ENCODE measurements at regions not wholly inside any gene's neighbourhood (a gene's known extent, or its start where the extent isn't known, plus 50 kb on each side); places are given as distances from the start of the nearest gene placed in this dataset.

DNA sequence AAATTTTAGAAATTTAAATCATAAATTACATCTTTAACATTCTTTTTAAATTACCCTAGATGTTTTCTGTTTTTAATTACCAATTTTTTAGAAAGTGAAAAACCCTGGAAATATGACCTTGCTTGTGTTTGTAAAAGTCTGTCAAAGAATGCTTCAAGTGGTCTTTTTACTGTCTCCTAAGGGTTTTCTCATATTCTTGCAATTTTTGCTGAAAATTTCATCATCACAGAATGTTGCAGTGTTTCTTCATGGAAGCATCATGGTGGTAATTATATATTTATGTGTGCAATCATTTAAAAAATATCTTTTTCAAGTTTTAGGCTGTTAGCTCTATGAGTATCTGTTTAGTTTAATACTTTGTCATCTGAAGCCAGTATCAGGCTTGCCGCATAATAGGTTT is 178.2 kb downstream of the HDGFL1 start:
- TF ChIP-seq POLR2A (IDR thresholded peaks at IDR 0.05), result no peak
- TF ChIP-seq, protein P1, sequence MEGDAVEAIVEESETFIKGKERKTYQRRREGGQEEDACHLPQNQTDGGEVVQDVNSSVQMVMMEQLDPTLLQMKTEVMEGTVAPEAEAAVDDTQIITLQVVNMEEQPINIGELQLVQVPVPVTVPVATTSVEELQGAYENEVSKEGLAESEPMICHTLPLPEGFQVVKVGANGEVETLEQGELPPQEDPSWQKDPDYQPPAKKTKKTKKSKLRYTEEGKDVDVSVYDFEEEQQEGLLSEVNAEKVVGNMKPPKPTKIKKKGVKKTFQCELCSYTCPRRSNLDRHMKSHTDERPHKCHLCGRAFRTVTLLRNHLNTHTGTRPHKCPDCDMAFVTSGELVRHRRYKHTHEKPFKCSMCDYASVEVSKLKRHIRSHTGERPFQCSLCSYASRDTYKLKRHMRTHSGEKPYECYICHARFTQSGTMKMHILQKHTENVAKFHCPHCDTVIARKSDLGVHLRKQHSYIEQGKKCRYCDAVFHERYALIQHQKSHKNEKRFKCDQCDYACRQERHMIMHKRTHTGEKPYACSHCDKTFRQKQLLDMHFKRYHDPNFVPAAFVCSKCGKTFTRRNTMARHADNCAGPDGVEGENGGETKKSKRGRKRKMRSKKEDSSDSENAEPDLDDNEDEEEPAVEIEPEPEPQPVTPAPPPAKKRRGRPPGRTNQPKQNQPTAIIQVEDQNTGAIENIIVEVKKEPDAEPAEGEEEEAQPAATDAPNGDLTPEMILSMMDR (IDR thresholded peaks at IDR 0.05), result no peak
- H3K27ac ChIP-seq, result no peak overlapping the region
- H3K4me3 ChIP-seq, result no peak overlapping the region
- ATAC-seq (no peak), DNase-seq (no peak)
- H3K36me3 ChIP-seq, result no peaks in the 10 kb centered on the region
- 0% methylated on average over 1 of the region's 1 CpG for WGBS (ENCODE audit: insufficient coverage, low coverage, low lambda C conversion rate, missing lambda C conversion rate)
- intact Hi-C loops (cut with DNase I), result no loop called here
- H3K9me3 ChIP-seq, result no peaks in the 10 kb centered on the region
- no peaks in the 10 kb centered on the region for H3K27me3 ChIP-seq
- H3K4me1 ChIP-seq, result no peaks in the 10 kb centered on the region

DNA sequence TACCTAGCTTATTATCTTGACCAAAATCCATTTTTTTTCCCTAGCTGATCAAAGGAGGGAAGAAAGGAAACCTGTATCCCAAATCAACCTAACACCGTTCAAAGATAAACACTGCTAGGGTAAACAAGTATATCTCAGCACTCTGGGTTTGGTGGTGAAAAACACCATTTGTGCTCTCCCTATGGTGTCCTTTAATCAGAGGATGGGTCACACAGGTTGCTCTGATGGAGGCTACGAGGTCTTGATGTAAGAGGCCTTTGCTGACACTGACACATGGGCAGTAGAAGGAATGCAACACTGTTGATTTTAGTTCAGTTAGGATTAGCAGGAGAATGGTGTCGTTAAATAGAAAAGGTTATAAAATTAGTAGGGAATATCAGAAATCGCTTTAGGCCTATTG is 179.3 kb downstream of the HDGFL1 start:
- Histone ChIP-seq H3K27ac (no peak overlapping the region), H3K36me3 (no peaks in the 10 kb centered on the region), H3K4me1 (no peaks in the 10 kb centered on the region), H3K27me3 (no peaks in the 10 kb centered on the region), H3K9me3 (no peaks in the 10 kb centered on the region), H3K4me3 (no peak overlapping the region)
- intact Hi-C loops (cut with DNase I), result no loop called here
- DNase-seq (no peak), ATAC-seq (no peak)
- TF ChIP-seq, protein P1 (IDR thresholded peaks at IDR 0.05), result no peak
- no peak for TF ChIP-seq POLR2A (IDR thresholded peaks at IDR 0.05)
- WGBS (ENCODE audit: insufficient coverage, low coverage, low lambda C conversion rate, missing lambda C conversion rate), result 28% methylated on average over 4 of the region's 4 CpGs

GRCh38 chr6:22749696-22750095 is 180.3 kb downstream of the HDGFL1 start:
- DNase-seq, result no peak
- WGBS (ENCODE audit: insufficient coverage, low coverage, low lambda C conversion rate, missing lambda C conversion rate), result 48% methylated on average over 3 of the region's 3 CpGs
- H3K4me1 ChIP-seq, result no peaks in the 10 kb centered on the region
- H3K36me3 ChIP-seq, result no peaks in the 10 kb centered on the region
- ATAC-seq, result no peak
- no peak overlapping the region for H3K27ac ChIP-seq
- intact Hi-C loops (cut with DNase I), result no loop called here
- H3K9me3 ChIP-seq, result no peaks in the 10 kb centered on the region
- no peak for TF ChIP-seq POLR2A (IDR thresholded peaks at IDR 0.05)
- TF ChIP-seq, protein P1 (IDR thresholded peaks at IDR 0.05), result no peak
- no peak overlapping the region for H3K4me3 ChIP-seq
- H3K27me3 ChIP-seq, result no peaks in the 10 kb centered on the region

GRCh38 chr6:22751223-22751622 is 181.9 kb downstream of the HDGFL1 start:
- no peaks in the 10 kb centered on the region for H3K9me3 ChIP-seq
- no peaks in the 10 kb centered on the region for H3K36me3 ChIP-seq
- H3K27me3 ChIP-seq, result no peaks in the 10 kb centered on the region
- no peak overlapping the region for H3K27ac ChIP-seq
- intact Hi-C loops (cut with DNase I), result no loop called here
- no peak for DNase-seq
- no peaks in the 10 kb centered on the region for H3K4me1 ChIP-seq
- no peak for TF ChIP-seq POLR2A (IDR thresholded peaks at IDR 0.05)
- TF ChIP-seq, protein P1 (IDR thresholded peaks at IDR 0.05), result no peak
- ATAC-seq, result no peak
- no peak overlapping the region for H3K4me3 ChIP-seq
- WGBS (ENCODE audit: insufficient coverage, low coverage, low lambda C conversion rate, missing lambda C conversion rate), result 82% methylated on average over 2 of the region's 2 CpGs

- no peaks in the 10 kb centered on the region for H3K9me3 ChIP-seq
- H3K36me3 ChIP-seq, result no peaks in the 10 kb centered on the region
- WGBS (ENCODE audit: insufficient coverage, low coverage, low lambda C conversion rate, missing lambda C conversion rate), result 63% methylated on average over 2 of the region's 2 CpGs
- ATAC-seq (no peak), DNase-seq (no peak)
- no peak overlapping the region for H3K4me3 ChIP-seq
- H3K27ac ChIP-seq, result no peak overlapping the region
- TF ChIP-seq POLR2A (IDR thresholded peaks at IDR 0.05), result no peak
- TF ChIP-seq, protein P1 (IDR thresholded peaks at IDR 0.05), result no peak
- no peaks in the 10 kb centered on the region for H3K4me1 ChIP-seq
- intact Hi-C loops (cut with DNase I), result no loop called here
- no peaks in the 10 kb centered on the region for H3K27me3 ChIP-seq
Observed at GRCh38 chr6:22752522-22752921, 183.2 kb downstream of the HDGFL1 start.

All from right lobe of liver (tissue), 6 donors.